Ovary (tissue), 3 donors: ENCODE measurements at regions not wholly inside any gene's neighbourhood (a gene's known extent, or its start where the extent isn't known, plus 50 kb on each side); places are given as distances from the start of the nearest gene placed in this dataset.

Source experiments
- CTCF ChIP-seq, 3 donors: fragments of 450-650 bp in 2 of 3; fragments of 200-600 bp in 1 of 3; IDR thresholded peaks; one replicate each; pipeline versions ENCODE4 v1.5.1 to v1.8.0; 2016 to 2022; ENCODE audit warnings: antibody characterized with exemption in 3 of 3, mild to moderate bottlenecking in 1 of 3
- EP300 ChIP-seq: sonication (generic); formaldehyde crosslinking; IDR thresholded peaks from one replicate; pipeline ENCODE4 v1.6.1; 2017; ENCODE audit warnings: antibody characterized with exemption
- POLR2A ChIP-seq: fragments of 450-650 bp; IDR thresholded peaks from one replicate; pipeline ENCODE4 v1.6.1; 2017; ENCODE audit warnings: antibody characterized with exemption, mild to moderate bottlenecking, moderate library complexity
- donor health status: DM: no; HTN: no; CAD: no.

DNA sequence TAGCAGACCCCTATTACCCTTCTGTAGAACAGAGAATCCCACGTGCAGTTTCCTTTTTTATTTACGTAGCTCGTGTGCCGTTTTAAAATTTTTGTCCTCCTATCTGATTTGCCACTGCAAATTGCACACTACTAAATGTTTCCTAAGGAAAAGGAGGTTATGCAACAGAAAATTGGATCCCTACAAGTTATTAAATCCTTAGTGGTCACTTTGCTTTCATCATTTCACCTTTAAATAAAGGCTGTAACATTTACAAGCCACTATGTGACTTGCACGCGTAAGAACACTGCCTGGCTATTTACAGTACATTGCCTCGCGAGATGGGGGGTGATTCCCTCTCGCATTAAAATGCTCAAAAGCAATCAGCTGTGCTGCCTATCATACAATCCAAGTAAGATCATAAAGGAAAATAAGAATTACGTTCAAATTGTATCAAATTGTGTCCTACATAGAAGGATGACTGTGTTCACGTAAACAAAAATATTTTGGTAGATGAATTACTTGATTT lies 525.6 kb downstream of the SUCLA2 start:
- TF ChIP-seq POLR2A: no peak
- TF ChIP-seq CTCF (IDR thresholded peaks at IDR 0.05): no peak
- TF ChIP-seq EP300: no peak
